Stomach (tissue), 8 donors: ENCODE measurements at regions not wholly inside any gene's neighbourhood (a gene's known extent, or its start where the extent isn't known, plus 50 kb on each side); places are given as distances from the start of the nearest gene placed in this dataset.

Experiments
- DNase-seq, 2 donors: peaks; one replicate each; pipeline versions ENCODE4 v3.0.0 to v3.0.0-alpha.2; 2013 to 2019
- H3K27ac ChIP-seq, 5 donors: fragments of 200-600 bp in 4 of 5; sonication (generic) in 4 of 5; one replicate each; pipeline ENCODE4 v1.5.1; 2013 to 2019; ENCODE audit warnings: mild to moderate bottlenecking in 1 of 5, moderate library complexity in 1 of 5
- H3K27me3 ChIP-seq, 3 donors: fragments of 200-600 bp; sonication (generic); one replicate each; pipeline ENCODE4 v1.5.1; 2017 to 2019; ENCODE audit warnings: mixed run types in 1 of 3
- H3K36me3 ChIP-seq, 4 donors: fragments of 200-600 bp; sonication (generic); 1 replicate in 3 of 4; 2 replicates in 1 of 4; pipeline ENCODE4 v1.5.1; 2016 to 2019
- H3K4me1 ChIP-seq, 4 donors: fragments of 200-600 bp; sonication (generic); one replicate each; pipeline ENCODE4 v1.5.1; 2016 to 2019
- H3K4me3 ChIP-seq, 4 donors: fragments of 200-600 bp; sonication (generic) in 3 of 4; one replicate each; pipeline ENCODE4 v1.5.1; 2016 to 2019; ENCODE audit warnings: mild to moderate bottlenecking in 1 of 4
- H3K9me3 ChIP-seq, 4 donors: fragments of 200-600 bp; sonication (generic); one replicate each; pipeline ENCODE4 v1.5.1; 2016 to 2019
- CTCF ChIP-seq, 7 experiments: fragments of 450-650 bp in 4 of 7; fragments of 200-600 bp in 3 of 7; sonication (generic) in 3 of 7; IDR thresholded peaks; one replicate each; pipeline ENCODE4 v1.5.1; 2016 to 2019; ENCODE audit warnings: antibody characterized with exemption in 7 of 7, control low read depth in 2 of 7, mild to moderate bottlenecking in 1 of 7
- EP300 ChIP-seq: sonication (generic); formaldehyde crosslinking; IDR thresholded peaks from one replicate; pipeline ENCODE4 v1.6.1; 2017; ENCODE audit warnings: antibody characterized with exemption
- POLR2A ChIP-seq, 4 donors: fragments of 450-650 bp; IDR thresholded peaks; one replicate each; pipeline ENCODE4 v1.6.1; 2016; ENCODE audit warnings: antibody characterized with exemption in 4 of 4, control low read depth in 2 of 4, mild to moderate bottlenecking in 1 of 4, moderate library complexity in 1 of 4
- POLR2AphosphoS5 ChIP-seq, 3 donors: sonication (generic); formaldehyde crosslinking; IDR thresholded peaks; one replicate each; pipeline ENCODE4 v1.6.1; 2016; ENCODE audit warnings: antibody characterized with exemption in 3 of 3
- WGBS, 5 donors: extraction: QIAGEN DNeasy Blood & Tissue Kit in 3 of 5; methylation state at CpG; one replicate each; pipeline versions ENCODE4 v1.1.5 to v1.1.7; 2013 to 2018; 5-methylcytosine and 5-hydroxymethylcytosine counted together
- intact Hi-C: fragments of 100-400 bp; cut with DNase I; formaldehyde crosslinking; loops from one replicate; pipeline ENCODE4 v1.15.1; 2023; ENCODE audit warnings: low total_unique reads
- donor health status: healthy with polysubstance abuse.
- donor health status: Bipolar disorder and iron deficiency.
- donor health status: healthy.

GRCh38 chr17:69722518-69722917 lies 308.0 kb downstream of the MAP2K6 start:
- 66 to 79% (median 76%) methylated on average over 2 of the region's 2 CpGs for WGBS, 5 donors
- Histone ChIP-seq H3K4me3 (no peak overlapping the region), H3K27ac (no peak overlapping the region), H3K27me3 (no peaks in the 10 kb centered on the region), H3K4me1 (peaks cover 0 to 4% (median 1%) of the 10 kb centered on the region in 4 donors), H3K36me3 (no peaks in the 10 kb centered on the region), H3K9me3 (no peaks in the 10 kb centered on the region)
- DNase-seq: no peak
- intact Hi-C loops: no loop called here
- no peak for TF ChIP-seq EP300
- TF ChIP-seq POLR2A (IDR thresholded peaks at IDR 0.05): no peak
- no peak for TF ChIP-seq POLR2AphosphoS5 (IDR thresholded peaks at IDR 0.05)
- TF ChIP-seq CTCF (IDR thresholded peaks at IDR 0.05): no peak

- H3K36me3 ChIP-seq: no peaks in the 10 kb centered on the region
- WGBS, 5 donors: 78 to 87% (median 81%) methylated on average over 3 of the region's 3 CpGs
Measured at GRCh38 chr17:69723316-69723715, 308.8 kb downstream of the MAP2K6 start.

GRCh38 chr17:69723741-69724140 lies 309.2 kb downstream of the MAP2K6 start:
- H3K27me3 ChIP-seq: no peaks in the 10 kb centered on the region
- TF ChIP-seq POLR2A (IDR thresholded peaks at IDR 0.05): no peak
- no peak for TF ChIP-seq CTCF (IDR thresholded peaks at IDR 0.05)
- no peak for TF ChIP-seq POLR2AphosphoS5 (IDR thresholded peaks at IDR 0.05)
- no peak for TF ChIP-seq EP300
- H3K4me3 ChIP-seq: no peak overlapping the region
- H3K4me1 ChIP-seq: no peaks in the 10 kb centered on the region
- DNase-seq: peak in 1 of 2 donors; percentile 7
- no peaks in the 10 kb centered on the region for H3K9me3 ChIP-seq
- no peak overlapping the region for H3K27ac ChIP-seq
- H3K36me3 ChIP-seq: no peaks in the 10 kb centered on the region
- intact Hi-C loops: no loop called here

More at GRCh38 chr17:69723316-69723715, 308.8 kb downstream of the MAP2K6 start:
- Histone ChIP-seq H3K4me1 (no peaks in the 10 kb centered on the region), H3K9me3 (no peaks in the 10 kb centered on the region), H3K4me3 (no peak overlapping the region), H3K27me3 (no peaks in the 10 kb centered on the region), H3K27ac (no peak overlapping the region)
- TF ChIP-seq POLR2A (IDR thresholded peaks at IDR 0.05) (no peak), CTCF (IDR thresholded peaks at IDR 0.05) (no peak), EP300 (no peak), POLR2AphosphoS5 (IDR thresholded peaks at IDR 0.05) (no peak)
- intact Hi-C loops: no loop called here
- DNase-seq: no peak

GRCh38 chr17:69724238-69724637 lies 309.7 kb downstream of the MAP2K6 start:
- no peak for DNase-seq
- TF ChIP-seq EP300 (no peak), POLR2AphosphoS5 (IDR thresholded peaks at IDR 0.05) (no peak), CTCF (IDR thresholded peaks at IDR 0.05) (no peak), POLR2A (IDR thresholded peaks at IDR 0.05) (no peak)
- 83 to 93% (median 91%) methylated on average over 1 of the region's 1 CpG for WGBS, 5 donors
- H3K36me3 ChIP-seq: no peaks in the 10 kb centered on the region
- H3K4me1 ChIP-seq: no peaks in the 10 kb centered on the region
- H3K4me3 ChIP-seq: no peak overlapping the region
- intact Hi-C loops: no loop called here
- H3K27me3 ChIP-seq: no peaks in the 10 kb centered on the region
- H3K9me3 ChIP-seq: no peaks in the 10 kb centered on the region
- H3K27ac ChIP-seq: no peak overlapping the region
